HG03064 (cell line): ENCODE measurements at regions not wholly inside any gene's neighbourhood (a gene's known extent, or its start where the extent isn't known, plus 50 kb on each side); places are given as distances from the start of the nearest gene placed in this dataset.
"Not testable (repeated sequence)": the region's sequence is repeated elsewhere in the genome, so short reads cannot be mapped to it uniquely, and the experiment has no call there.

Experiments used
- ATAC-seq: cut with Tn5 transposase; IDR thresholded peaks from one replicate; pipeline ENCODE4 v1.9.1; 2021; ENCODE audit warnings: low read depth; ENCODE audit not compliant: unreplicated experiment

GRCh38 chr6:93889713-93890112 lies 470.4 kb upstream of the EPHA7 start:
- ATAC-seq = no peak

DNA sequence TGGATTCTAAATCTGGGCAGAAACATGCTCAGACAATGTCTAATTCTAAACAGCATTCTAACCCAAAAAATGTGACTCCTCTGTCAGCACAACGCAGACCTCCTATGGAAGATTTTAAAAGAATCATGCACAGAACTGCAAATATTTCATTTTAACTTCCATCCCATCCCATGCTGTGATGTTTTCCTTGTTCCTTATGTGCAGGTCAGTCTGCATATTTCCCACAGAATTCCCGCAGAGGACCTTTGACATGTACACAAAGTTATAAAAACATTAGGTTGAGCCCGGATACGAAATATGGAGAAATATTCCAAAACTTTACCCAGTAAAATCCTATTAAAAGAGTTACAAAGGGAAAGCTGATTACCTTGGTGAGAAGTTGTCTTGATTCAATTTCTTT lies 467.1 kb upstream of the EPHA7 start:
- no peak for ATAC-seq

GRCh38 chr6:93859971-93860370 lies 440.6 kb upstream of the EPHA7 start:
- no peak for ATAC-seq

GRCh38 chr6:93858213-93858612 lies 438.9 kb upstream of the EPHA7 start:
- ATAC-seq = no peak

DNA sequence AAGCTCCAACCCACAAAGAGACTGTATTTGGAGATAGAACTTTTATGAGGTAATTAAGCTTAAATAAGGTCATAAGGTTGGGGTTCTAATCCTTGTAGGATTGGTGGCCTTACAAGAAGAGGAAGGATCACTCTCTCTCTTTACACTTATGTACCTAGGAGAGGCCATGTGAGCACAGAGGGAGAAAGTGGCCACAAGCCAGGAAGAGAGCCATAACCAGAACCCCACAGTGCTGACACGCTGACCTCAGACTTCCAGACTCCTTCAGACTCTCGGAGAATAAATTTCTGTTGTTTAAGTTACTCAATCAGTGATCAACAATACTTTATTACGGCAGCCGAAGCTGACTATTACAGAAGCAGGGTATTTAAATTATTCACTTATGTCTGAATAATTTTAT lies 430.5 kb upstream of the EPHA7 start:
- ATAC-seq = no peak

DNA sequence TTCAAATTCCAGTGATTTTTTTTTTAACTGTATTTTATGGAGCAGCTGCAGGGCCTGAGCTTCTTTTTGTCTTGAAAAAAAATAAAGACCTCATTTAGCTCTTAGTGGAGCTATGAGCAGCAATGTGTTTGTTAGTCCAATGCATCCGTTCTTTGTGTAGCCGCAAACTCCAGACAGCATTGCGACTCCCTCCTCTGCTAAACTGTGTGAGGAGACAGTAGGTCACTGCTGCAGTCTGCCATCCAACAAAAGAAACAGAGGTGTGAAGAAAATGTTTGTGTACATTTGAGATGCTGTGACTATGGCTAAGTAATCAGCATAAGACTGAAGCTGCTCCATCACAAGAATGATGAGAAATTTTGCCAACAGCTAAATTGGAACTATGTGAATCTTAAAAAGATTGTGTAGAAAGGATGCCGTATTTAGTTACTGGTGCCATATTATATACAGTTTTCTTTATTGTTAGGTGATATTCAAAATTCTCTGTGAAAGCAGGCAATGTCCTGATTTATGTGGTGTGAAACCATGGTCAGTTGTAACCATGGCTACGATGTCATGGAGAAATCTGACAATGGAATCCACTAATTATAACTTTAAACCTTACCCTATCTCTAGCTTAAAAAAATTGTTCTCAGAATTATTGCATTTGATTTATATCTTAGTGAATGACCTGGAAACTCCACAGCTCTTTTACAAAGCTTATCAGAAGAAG lies 428.8 kb upstream of the EPHA7 start:
- no peak for ATAC-seq

DNA sequence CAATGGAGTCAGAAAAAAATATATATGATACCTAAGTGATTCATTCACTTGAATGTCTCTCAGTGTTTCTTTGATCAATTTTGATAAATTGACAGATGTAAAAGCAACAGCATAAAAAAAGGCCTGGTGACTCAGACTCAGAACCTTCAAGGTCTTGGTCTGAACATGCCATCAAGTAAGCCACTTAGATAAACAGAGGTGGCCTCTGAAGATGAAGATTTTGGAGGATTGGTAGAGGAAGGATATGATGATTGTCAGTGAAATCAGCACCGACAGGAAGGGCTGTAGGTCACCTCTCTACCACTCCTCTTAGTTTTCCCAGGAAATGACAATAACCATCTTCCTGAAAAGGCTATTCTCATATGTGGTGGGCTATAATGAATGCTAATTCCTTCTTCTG lies 422.8 kb upstream of the EPHA7 start:
- no peak for ATAC-seq

- ATAC-seq = not testable (repeated sequence)
These were observed 416.2 kb upstream of the EPHA7 start for GRCh38 chr6:93835451-93836145.

DNA sequence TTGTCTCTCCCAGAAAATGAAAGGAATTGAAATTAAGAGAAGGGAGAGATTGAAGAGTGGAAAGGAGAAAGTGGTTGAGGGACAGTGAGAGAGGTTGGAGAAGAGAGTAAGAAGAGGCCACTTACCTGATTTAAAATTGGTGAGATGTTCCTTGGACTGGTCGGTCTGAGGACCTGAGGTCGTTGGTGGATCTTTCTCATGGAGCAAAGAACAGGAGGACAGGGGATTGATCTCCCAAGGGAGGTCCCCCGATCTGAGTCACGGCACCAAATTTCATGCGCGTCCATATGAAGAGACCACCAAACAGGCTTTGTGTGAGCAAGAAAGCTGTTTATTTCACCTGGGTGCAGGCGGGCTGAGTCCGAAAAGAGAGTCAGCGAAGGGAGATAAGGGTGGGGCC lies 415.7 kb upstream of the EPHA7 start:
- not testable (repeated sequence) for ATAC-seq

DNA sequence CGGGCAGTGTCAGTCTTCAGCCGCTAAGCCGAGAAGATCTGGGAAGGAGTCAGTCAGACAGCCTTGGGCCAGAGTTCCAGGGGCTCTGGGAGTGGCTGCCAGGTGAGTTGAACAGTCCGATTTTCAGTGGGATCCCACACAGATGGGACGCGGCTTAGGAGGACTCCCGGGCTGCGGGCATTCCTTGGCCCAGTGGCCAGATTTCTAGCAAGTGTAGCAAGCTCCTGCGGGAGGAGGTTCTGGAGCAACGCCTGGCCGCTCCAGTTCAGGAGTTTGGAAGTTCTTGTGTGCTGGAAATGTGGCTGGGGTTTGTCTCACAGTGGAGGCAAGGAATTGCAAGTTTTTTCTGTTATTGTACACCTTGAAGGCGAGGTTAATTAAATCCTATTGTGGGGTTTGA lies 414.0 kb upstream of the EPHA7 start:
- ATAC-seq = not testable (repeated sequence)

DNA sequence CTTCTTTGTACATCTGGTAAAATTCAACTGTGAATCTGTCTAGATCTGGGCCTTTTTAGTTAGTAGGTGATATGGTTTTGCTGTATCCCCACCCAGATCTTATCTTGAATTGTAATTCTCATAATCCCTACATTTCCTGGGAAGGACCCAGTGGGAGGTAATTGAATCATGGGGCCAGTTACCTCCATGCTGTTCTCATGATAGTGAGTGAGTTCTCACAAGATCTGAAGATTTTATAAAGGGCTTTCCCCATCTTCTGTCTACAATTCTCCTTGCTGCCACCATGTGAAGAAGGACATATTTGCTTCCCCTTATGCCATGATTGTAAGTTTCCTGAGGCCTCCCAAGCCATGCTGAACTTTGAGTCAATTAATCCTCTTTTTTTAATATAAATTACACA lies 410.4 kb upstream of the EPHA7 start:
- not testable (repeated sequence) for ATAC-seq

DNA sequence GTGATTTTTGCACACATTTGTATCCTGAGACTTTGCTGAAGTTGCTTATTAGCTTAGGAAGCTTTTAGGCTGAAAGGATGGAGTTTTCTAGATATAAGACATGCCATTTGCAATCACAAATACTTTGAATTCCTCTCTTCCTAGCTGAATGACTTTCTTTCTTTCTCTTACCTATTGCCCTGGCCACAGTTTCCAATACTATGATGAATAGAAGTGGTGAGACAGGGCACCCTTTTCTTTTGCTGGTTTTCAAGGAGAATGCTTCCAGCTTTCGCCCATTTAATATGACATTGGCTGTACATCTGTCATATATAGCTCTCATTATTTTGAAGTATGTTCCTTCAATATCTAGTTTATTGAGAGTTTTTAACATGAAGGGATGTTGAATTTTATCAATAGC lies 409.6 kb upstream of the EPHA7 start:
- no peak for ATAC-seq

GRCh38 chr6:93828553-93828952 lies 409.2 kb upstream of the EPHA7 start:
- no peak for ATAC-seq

GRCh38 chr6:93827728-93828127 lies 408.4 kb upstream of the EPHA7 start:
- no peak for ATAC-seq

DNA sequence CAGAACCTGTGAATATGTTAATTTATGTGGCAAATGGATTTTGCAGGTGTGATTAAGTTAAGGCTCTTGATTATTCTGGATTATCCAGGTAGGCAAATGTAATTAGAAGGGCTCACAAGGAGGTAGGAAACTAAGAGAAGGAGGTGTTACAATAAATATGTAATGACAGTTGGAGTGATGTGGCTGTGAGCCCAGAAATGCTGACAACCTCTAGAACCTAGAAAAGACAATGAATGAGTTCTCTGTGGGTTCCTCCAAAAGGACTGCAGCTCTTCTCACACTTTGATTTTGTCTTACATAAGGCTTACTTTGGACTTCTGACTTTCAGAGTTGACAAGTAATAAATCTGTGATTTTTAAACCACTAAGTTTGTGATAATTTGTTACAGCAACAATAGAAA lies 406.6 kb upstream of the EPHA7 start:
- ATAC-seq = no peak

DNA sequence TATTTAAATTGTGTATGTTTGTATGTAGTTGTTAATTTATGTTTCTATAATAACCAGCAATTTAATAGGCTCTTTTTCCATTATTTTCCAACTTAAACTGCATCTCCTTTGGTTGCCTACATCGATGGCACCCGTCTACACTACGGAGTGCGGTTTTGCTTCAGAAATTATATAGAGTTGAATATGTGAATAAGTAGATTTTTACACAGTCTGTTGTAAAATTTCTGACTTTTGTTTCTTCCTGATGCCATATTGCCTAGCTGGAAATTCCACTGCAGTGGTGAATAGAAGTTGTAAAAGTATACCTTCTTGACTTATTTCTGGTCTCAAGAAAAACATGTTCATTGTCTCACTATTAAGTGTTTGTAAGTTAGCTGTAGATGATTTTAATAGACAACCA lies 404.1 kb upstream of the EPHA7 start:
- ATAC-seq = no peak

- ATAC-seq = no peak
These were observed 403.3 kb upstream of the EPHA7 start for GRCh38 chr6:93822434-93823265.

DNA sequence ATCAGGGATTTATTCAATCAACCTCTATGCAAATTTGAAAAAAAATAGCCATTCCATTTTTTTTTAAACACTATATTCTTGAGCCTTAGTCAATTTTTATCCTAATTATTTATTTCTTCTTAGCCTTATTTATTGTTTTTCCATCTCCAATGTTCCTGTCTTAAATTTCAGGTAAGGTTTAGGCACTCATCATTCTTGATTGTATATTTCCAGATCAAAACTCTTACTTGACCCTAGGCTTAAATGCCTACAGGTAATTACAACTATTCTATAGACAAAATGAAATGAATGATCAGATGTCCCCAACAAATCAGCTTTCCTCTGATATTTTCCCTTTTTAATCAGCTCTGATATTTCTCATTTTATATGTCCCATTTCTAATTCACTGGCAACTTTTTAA lies 402.6 kb upstream of the EPHA7 start:
- ATAC-seq = no peak

- ATAC-seq = no peak
These were observed 401.2 kb upstream of the EPHA7 start for GRCh38 chr6:93820465-93821082.

- no peak for ATAC-seq
These were observed 399.8 kb upstream of the EPHA7 start for GRCh38 chr6:93819189-93819588.

DNA sequence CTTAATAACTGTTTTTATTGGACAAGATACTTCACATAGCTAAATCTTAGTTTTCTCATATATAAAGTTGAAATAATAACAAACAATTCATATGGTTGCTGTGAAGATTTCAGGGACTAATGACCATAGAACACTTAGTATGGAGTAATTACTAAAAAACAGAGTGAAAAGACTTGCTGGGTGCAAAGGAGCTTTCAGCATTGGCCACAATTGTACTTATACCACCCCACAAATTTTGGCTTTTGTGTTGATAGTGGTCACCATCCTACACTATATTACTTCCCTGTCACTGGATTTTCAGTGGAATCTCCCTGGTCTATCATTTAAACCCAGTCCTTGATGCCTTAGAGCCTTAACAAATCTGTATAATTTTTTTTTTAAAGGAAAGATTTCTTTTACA lies 398.6 kb upstream of the EPHA7 start:
- ATAC-seq = no peak
